GM18502 (cell line): ENCODE measurements at regions not wholly inside any gene's neighbourhood (a gene's known extent, or its start where the extent isn't known, plus 50 kb on each side); places are given as distances from the start of the nearest gene placed in this dataset.
"Not testable (repeated sequence)": the region's sequence is repeated elsewhere in the genome, so short reads cannot be mapped to it uniquely, and the experiment has no call there.

Experiments used
- ATAC-seq: cut with Tn5 transposase; IDR thresholded peaks from one replicate; pipeline ENCODE4 v1.9.1; 2021; ENCODE audit warnings: mild to moderate bottlenecking; ENCODE audit not compliant: unreplicated experiment, poor library complexity

- ATAC-seq, result no peak
Observed at GRCh38 chr4:173735049-173735448, 205.0 kb upstream of the HAND2 start.

GRCh38 chr4:173731257-173731656, 201.2 kb upstream of the HAND2 start:
- no peak for ATAC-seq

- no peak for ATAC-seq
Observed at GRCh38 chr4:173722075-173722474, 192.0 kb upstream of the HAND2 start.

- not testable (repeated sequence) for ATAC-seq
Observed at GRCh38 chr4:173718504-173718903, 188.5 kb upstream of the HAND2 start.

GRCh38 chr4:173717581-173717980, 187.6 kb upstream of the HAND2 start:
- ATAC-seq, result no peak

GRCh38 chr4:173714456-173714855, 184.4 kb upstream of the HAND2 start:
- ATAC-seq, result no peak

GRCh38 chr4:173713026-173713425, 183.0 kb upstream of the HAND2 start:
- no peak for ATAC-seq

- ATAC-seq, result no peak
Observed at GRCh38 chr4:173707658-173708419, 177.8 kb upstream of the HAND2 start.

- ATAC-seq, result no peak
Observed at GRCh38 chr4:173704201-173704600, 174.2 kb upstream of the HAND2 start.

GRCh38 chr4:173703021-173703420, 173.0 kb upstream of the HAND2 start:
- no peak for ATAC-seq

- ATAC-seq, result no peak
Observed at GRCh38 chr4:173700650-173701049, 170.6 kb upstream of the HAND2 start.

- no peak for ATAC-seq
Observed at GRCh38 chr4:173699841-173700475, 169.9 kb upstream of the HAND2 start.

GRCh38 chr4:173698557-173699262, 168.7 kb upstream of the HAND2 start:
- ATAC-seq, result no peak

- ATAC-seq, result no peak
Observed at GRCh38 chr4:173697840-173698239, 167.8 kb upstream of the HAND2 start.

GRCh38 chr4:173696551-173696950, 166.5 kb upstream of the HAND2 start:
- ATAC-seq, result no peak

- no peak for ATAC-seq
Observed at GRCh38 chr4:173696011-173696410, 166.0 kb upstream of the HAND2 start.

GRCh38 chr4:173685831-173686210, 155.8 kb upstream of the HAND2 start:
- no peak for ATAC-seq

GRCh38 chr4:173685165-173685830, 155.3 kb upstream of the HAND2 start:
- no peak for ATAC-seq

GRCh38 chr4:173684223-173684622, 154.2 kb upstream of the HAND2 start:
- ATAC-seq, result no peak

- ATAC-seq, result no peak
Observed at GRCh38 chr4:173682609-173683008, 152.6 kb upstream of the HAND2 start.

- no peak for ATAC-seq
Observed at GRCh38 chr4:173680278-173680677, 150.2 kb upstream of the HAND2 start.
